ENCODE measurements at regions not wholly inside any gene's neighbourhood (a gene's known extent, or its start where the extent isn't known, plus 50 kb on each side); places are given as distances from the start of the nearest gene placed in this dataset.

GRCh38 chr2:219876931-219877330 is 249.5 kb downstream of the SLC4A3 start:
- no peak for TF ChIP-seq CTCF (IDR thresholded peaks at IDR 0.05)
- no peak for TF ChIP-seq POLR2AphosphoS5 (IDR thresholded peaks at IDR 0.05)
